Testis (tissue), 2 donors: ENCODE measurements at regions not wholly inside any gene's neighbourhood (a gene's known extent, or its start where the extent isn't known, plus 50 kb on each side); places are given as distances from the start of the nearest gene placed in this dataset.

Experiments
- DNase-seq: peaks from one replicate; pipeline ENCODE4 v3.0.0-alpha.2; 2019
- H3K27ac ChIP-seq, 2 donors: fragments of 200-600 bp; sonication (generic); one replicate each; pipeline ENCODE4 v1.5.1; 2019
- H3K27me3 ChIP-seq: fragments of 200-600 bp; sonication (generic); one replicate; pipeline ENCODE4 v1.5.1; 2019
- H3K36me3 ChIP-seq: fragments of 200-600 bp; sonication (generic); one replicate; pipeline ENCODE4 v1.5.1; 2017; ENCODE audit warnings: low read depth; ENCODE audit errors: missing control alignments
- H3K4me1 ChIP-seq: fragments of 200-600 bp; sonication (generic); one replicate; pipeline ENCODE4 v1.5.1; 2019
- H3K4me3 ChIP-seq, 2 donors: fragments of 200-600 bp; sonication (generic); one replicate each; pipeline ENCODE4 v1.5.1; 2017 to 2019
- H3K9me3 ChIP-seq: fragments of 200-600 bp; sonication (generic); one replicate; pipeline ENCODE4 v1.5.1; 2017
- CTCF ChIP-seq, 3 experiments: fragments of 450-650 bp in 2 of 3; fragments of 200-600 bp in 1 of 3; sonication (generic) in 1 of 3; IDR thresholded peaks; one replicate each; pipeline ENCODE4 v1.5.1; 2016 to 2019; ENCODE audit warnings: antibody characterized with exemption in 3 of 3, mild to moderate bottlenecking in 2 of 3, moderate library complexity in 1 of 3
- POLR2A ChIP-seq: fragments of 450-650 bp; IDR thresholded peaks from one replicate; pipeline ENCODE4 v1.6.1; 2017; ENCODE audit warnings: antibody characterized with exemption, mild to moderate bottlenecking, moderate library complexity
- WGBS, 2 donors: methylation state at CpG; one replicate each; pipeline ENCODE4 v1.1.5; 2018; 5-methylcytosine and 5-hydroxymethylcytosine counted together
- intact Hi-C: fragments of 100-400 bp; cut with DNase I; formaldehyde crosslinking; loops from one replicate; pipeline ENCODE4 v1.15.1; 2023; ENCODE audit warnings: low total_unique reads

DNA sequence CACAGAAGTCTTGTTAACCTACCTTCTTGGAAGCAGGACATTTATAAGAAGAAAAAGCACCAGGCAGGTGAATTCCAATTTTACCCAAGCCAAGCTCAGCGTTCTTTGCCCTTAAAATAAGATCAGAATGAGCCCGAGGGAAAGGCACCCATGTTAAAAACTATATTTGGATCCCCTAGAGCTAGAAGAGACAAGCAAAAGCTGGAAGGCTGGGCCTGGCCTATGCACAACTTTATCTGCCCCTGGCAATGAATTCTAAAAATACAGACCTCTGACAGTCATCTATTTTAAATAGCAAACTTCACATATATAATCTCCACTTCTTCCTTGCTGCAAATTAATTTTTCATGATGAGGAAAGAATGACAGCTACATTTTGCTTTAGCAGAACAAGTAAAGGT, 180.9 kb downstream of the FGFR2 start:
- H3K36me3 ChIP-seq, result no peaks in the 10 kb centered on the region
- TF ChIP-seq POLR2A, result no peak
- no peak for TF ChIP-seq CTCF (IDR thresholded peaks at IDR 0.05)
- H3K27me3 ChIP-seq, result no peaks in the 10 kb centered on the region
- 94 to 96% methylated on average over 2 of the region's 2 CpGs for WGBS, 2 donors
- DNase-seq, result no peak
- H3K27ac ChIP-seq, result no peak overlapping the region
- no peaks in the 10 kb centered on the region for H3K4me1 ChIP-seq
- no peak overlapping the region for H3K4me3 ChIP-seq
- H3K9me3 ChIP-seq, result no peaks in the 10 kb centered on the region
- intact Hi-C loops, result no loop called here

DNA sequence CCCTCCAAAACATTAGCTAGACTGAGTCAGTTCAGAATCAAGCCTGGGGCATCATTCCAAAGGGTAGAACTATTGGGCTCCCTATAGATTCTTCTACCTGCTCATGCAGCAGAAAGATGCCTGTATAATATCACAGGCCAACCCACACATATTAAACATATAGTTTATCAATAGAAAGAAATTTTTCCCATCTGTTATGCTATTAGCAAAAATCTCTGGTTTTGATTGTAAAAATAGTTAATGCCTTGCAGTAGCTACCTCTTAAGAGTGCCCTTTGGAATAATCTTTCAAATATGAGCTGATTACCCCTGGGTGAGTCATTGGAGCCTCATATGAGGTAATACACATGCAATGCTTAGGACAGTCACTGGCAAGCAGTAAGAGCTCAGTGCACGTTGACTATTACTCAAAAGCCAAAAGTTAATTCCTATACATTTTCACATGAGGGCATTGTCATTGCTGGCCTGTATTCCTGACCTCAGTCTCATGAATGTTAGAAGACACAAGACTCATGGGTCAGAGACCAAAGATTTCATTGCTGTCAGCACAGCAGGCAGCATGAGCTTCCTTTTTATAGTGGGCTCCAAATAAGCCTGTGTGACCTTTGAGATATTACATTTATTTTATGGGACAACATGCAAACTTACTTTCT, 180.0 kb downstream of the FGFR2 start:
- TF ChIP-seq POLR2A (no peak), CTCF (IDR thresholded peaks at IDR 0.05) (no peak)
- no peak overlapping the region for H3K27ac ChIP-seq
- 92 to 100% methylated on average over 1 of the region's 1 CpG for WGBS, 2 donors
- H3K4me3 ChIP-seq, result no peak overlapping the region
- DNase-seq, result no peak
- H3K36me3 ChIP-seq, result no peaks in the 10 kb centered on the region
- no peaks in the 10 kb centered on the region for H3K9me3 ChIP-seq
- intact Hi-C loops, result no loop called here
- no peaks in the 10 kb centered on the region for H3K4me1 ChIP-seq
- no peaks in the 10 kb centered on the region for H3K27me3 ChIP-seq

- intact Hi-C loops, result no loop called here
- 74 to 77% methylated on average over 3 of the region's 3 CpGs for WGBS, 2 donors
- Histone ChIP-seq H3K9me3 (no peaks in the 10 kb centered on the region), H3K27me3 (no peaks in the 10 kb centered on the region), H3K27ac (no peak overlapping the region), H3K4me3 (no peak overlapping the region), H3K4me1 (no peaks in the 10 kb centered on the region), H3K36me3 (no peaks in the 10 kb centered on the region)
- TF ChIP-seq POLR2A (no peak), CTCF (IDR thresholded peaks at IDR 0.05) (no peak)
- DNase-seq, result no peak
These were observed 178.2 kb downstream of the FGFR2 start for GRCh38 chr10:121420006-121420405.

DNA sequence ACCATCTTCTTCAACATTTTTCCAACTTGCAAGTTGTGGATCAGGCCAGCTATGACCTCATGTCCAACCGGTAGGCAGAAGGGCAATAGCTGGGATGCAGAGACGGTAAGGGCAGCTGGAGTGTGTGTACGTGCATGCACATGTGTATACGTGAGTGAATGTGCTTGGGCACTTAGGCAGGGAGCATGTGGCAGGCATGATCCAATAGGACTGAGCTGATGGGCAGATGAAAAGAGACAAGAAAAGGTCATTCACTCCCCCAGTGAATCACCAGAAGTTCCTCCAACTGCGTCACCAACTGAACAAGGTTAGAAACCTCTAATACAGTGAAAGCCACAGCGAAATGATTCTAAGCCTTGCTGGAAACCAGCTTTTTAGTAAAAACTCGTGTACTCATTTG, 176.1 kb downstream of the FGFR2 start:
- TF ChIP-seq CTCF (IDR thresholded peaks at IDR 0.05) (no peak), POLR2A (no peak)
- Histone ChIP-seq H3K27me3 (no peaks in the 10 kb centered on the region), H3K36me3 (no peaks in the 10 kb centered on the region), H3K4me1 (no peaks in the 10 kb centered on the region), H3K4me3 (no peak overlapping the region), H3K27ac (no peak overlapping the region), H3K9me3 (no peaks in the 10 kb centered on the region)
- WGBS, 2 donors, result 78 to 90% methylated on average over 7 of the region's 7 CpGs
- intact Hi-C loops, result no loop called here
- DNase-seq, result no peak

- WGBS, 2 donors, result 76 to 88% methylated on average over 4 of the region's 4 CpGs
These were observed 172.6 kb downstream of the FGFR2 start for GRCh38 chr10:121425623-121426022.

More at GRCh38 chr10:121425623-121426022, 172.6 kb downstream of the FGFR2 start:
- intact Hi-C loops, result no loop called here
- H3K9me3 ChIP-seq, result no peaks in the 10 kb centered on the region
- H3K36me3 ChIP-seq, result no peaks in the 10 kb centered on the region
- H3K27ac ChIP-seq, result no peak overlapping the region
- H3K27me3 ChIP-seq, result no peaks in the 10 kb centered on the region
- H3K4me3 ChIP-seq, result no peak overlapping the region
- H3K4me1 ChIP-seq, result no peaks in the 10 kb centered on the region
- TF ChIP-seq CTCF (IDR thresholded peaks at IDR 0.05), result no peak
- no peak for TF ChIP-seq POLR2A
- DNase-seq, result no peak
